OCI-LY7 (cell line): ENCODE measurements at regions not wholly inside any gene's neighbourhood (a gene's known extent, or its start where the extent isn't known, plus 50 kb on each side); places are given as distances from the start of the nearest gene placed in this dataset.

ENCODE experiments used
- BruUV-seq: library from RNA; stranded (reverse); fragments of 400-500 nt; replicated peaks from 2 replicates; lab custom pipeline; 2021; lab: Mats Ljungman, UMichigan
- CTCF ChIA-PET: fragments of 300-600 bp; sonication (Branson Sonifier 250); formaldehyde crosslinking; loops from one replicate; lab custom pipeline; 2022; ENCODE audit warnings: antibody characterized with exemption; ENCODE audit not compliant: unreplicated experiment; lab: Charles Lee
- POLR2A ChIA-PET: fragments of 300-600 bp; sonication (Branson Sonifier 250); formaldehyde crosslinking; loops from one replicate; lab custom pipeline; 2022; ENCODE audit warnings: antibody characterized with exemption; lab: Charles Lee
- DNase-seq: peaks from one replicate; pipeline ENCODE4 v3.0.0-alpha.2; 2015; ENCODE audit warnings: low spot score
- H2AFZ ChIP-seq: fragments of 200-600 bp; sonication (generic), shearing (Covaris generic); 2 replicates; pipeline ENCODE4 v1.6.1; 2014; ENCODE audit warnings: mild to moderate bottlenecking, antibody characterized with exemption, low read length, moderate library complexity
- H3K27ac ChIP-seq: fragments of 200-600 bp; sonication (generic); 2 replicates; pipeline ENCODE4 v1.5.1; 2014; ENCODE audit warnings: mixed run types, low read depth, mild to moderate bottlenecking, moderate library complexity, low read length, inconsistent platforms; ENCODE audit not compliant: poor library complexity, severe bottlenecking
- H3K36me3 ChIP-seq: fragments of 200-600 bp; sonication (generic); 2 replicates; pipeline ENCODE4 v1.6.1; 2014; ENCODE audit warnings: mild to moderate bottlenecking, antibody characterized with exemption, low read length, moderate library complexity, mixed read lengths; ENCODE audit not compliant: insufficient read depth
- H3K4me1 ChIP-seq: fragments of 200-600 bp; sonication (generic); 2 replicates; pipeline ENCODE4 v1.5.1; 2014; ENCODE audit warnings: mild to moderate bottlenecking, low read length; ENCODE audit not compliant: insufficient read depth, poor library complexity, severe bottlenecking
- H3K4me2 ChIP-seq: fragments of 200-600 bp; sonication (generic); 2 replicates; pipeline ENCODE4 v1.6.1; 2014; ENCODE audit warnings: mild to moderate bottlenecking, low read length
- H3K4me3 ChIP-seq: fragments of 200-600 bp; sonication (generic); 2 replicates; pipeline ENCODE4 v1.5.1; 2014; ENCODE audit warnings: mild to moderate bottlenecking, low read depth, low read length; ENCODE audit not compliant: poor library complexity, severe bottlenecking
- H3K79me2 ChIP-seq: fragments of 200-600 bp; sonication (generic); 2 replicates; pipeline ENCODE4 v1.6.1; 2016; ENCODE audit warnings: low read depth, mild to moderate bottlenecking, low read length, moderate library complexity, mixed read lengths; ENCODE audit not compliant: insufficient read depth
- H3K9me2 ChIP-seq: fragments of 200-600 bp; sonication (generic); 2 replicates; pipeline ENCODE4 v1.6.1; 2016; ENCODE audit warnings: mild to moderate bottlenecking, low read length, mixed read lengths; ENCODE audit not compliant: insufficient read depth
- H3K9me3 ChIP-seq: fragments of 200-600 bp; sonication (generic); 2 replicates; pipeline ENCODE4 v1.6.1; 2014; ENCODE audit warnings: mild to moderate bottlenecking, mixed run types, low read length, mixed read lengths
- H4K20me1 ChIP-seq: fragments of 200-600 bp; sonication (generic); 2 replicates; pipeline ENCODE4 v1.6.1; 2014; ENCODE audit warnings: mild to moderate bottlenecking, antibody characterized with exemption, low read length, moderate library complexity, mixed read lengths; ENCODE audit not compliant: insufficient read depth
- CTCF ChIP-seq: fragments of 200-600 bp; sonication (generic); conservative IDR thresholded peaks from 2 replicates; pipeline ENCODE4 v1.5.1; 2014; ENCODE audit warnings: mild to moderate bottlenecking, antibody characterized with exemption, low read length, moderate library complexity, mixed read lengths
- EZH2phosphoT487 ChIP-seq: fragments of 200-600 bp; sonication (generic); IDR thresholded peaks from 2 replicates; pipeline ENCODE4 v1.6.1; 2018; ENCODE audit warnings: low read depth, borderline replicate concordance, mild to moderate bottlenecking, mixed run types, antibody characterized with exemption, low read length, moderate library complexity, mixed read lengths
- intact Hi-C: fragments of 100-400 bp; cut with micrococcal nuclease; formaldehyde crosslinking; loops from one replicate; pipeline ENCODE4 v1.10.0; 2022; ENCODE audit not compliant: unreplicated experiment

- no peak for DNase-seq
- H3K4me3 ChIP-seq: no peak overlapping the region
- no peak overlapping the region for H2AFZ ChIP-seq
- no TSS peak for BruUV-seq
- no peaks in the 10 kb centered on the region for H3K9me3 ChIP-seq
- H3K4me1 ChIP-seq: no peaks in the 10 kb centered on the region
- H4K20me1 ChIP-seq: no peaks in the 10 kb centered on the region
- H3K9me2 ChIP-seq: no peaks in the 10 kb centered on the region
- no peak overlapping the region for H3K4me2 ChIP-seq
- no peaks in the 10 kb centered on the region for H3K36me3 ChIP-seq
- intact Hi-C loops: no loop called here
- H3K79me2 ChIP-seq: no peaks in the 10 kb centered on the region
- no peak overlapping the region for H3K27ac ChIP-seq
- TF ChIP-seq EZH2phosphoT487: no peak
- no peak for TF ChIP-seq CTCF
- ChIA-PET CTCF (no interaction called here), POLR2A (no interaction called here)
These were observed 82.5 kb upstream of the CCDC28A start for GRCh38 chr6:138690975-138691594.

- H3K4me2 ChIP-seq: peak overlapping the region; percentile 83; the same call in 1 of the 2 replicates
- no peak overlapping the region for H3K27ac ChIP-seq
- intact Hi-C loops: loop anchor here (1.0 kb wide), 1 partner anchor 75 kb away; no protein-coding TSS in a partner anchor
- no peaks in the 10 kb centered on the region for H3K9me3 ChIP-seq
- no peaks in the 10 kb centered on the region for H3K36me3 ChIP-seq
- BruUV-seq: no TSS peak
- no peaks in the 10 kb centered on the region for H3K79me2 ChIP-seq
- H3K4me1 ChIP-seq: no peaks in the 10 kb centered on the region
- TF ChIP-seq EZH2phosphoT487 (no peak), CTCF (no peak)
- DNase-seq: no peak
- ChIA-PET CTCF (no interaction called here), POLR2A (no interaction called here)
- H3K4me3 ChIP-seq: no peak overlapping the region
- H4K20me1 ChIP-seq: no peaks in the 10 kb centered on the region
- H2AFZ ChIP-seq: no peak overlapping the region
- H3K9me2 ChIP-seq: no peaks in the 10 kb centered on the region
These were observed 81.9 kb upstream of the CCDC28A start for GRCh38 chr6:138691595-138692057.
